H4 (cell line): ENCODE measurements at regions not wholly inside any gene's neighbourhood (a gene's known extent, or its start where the extent isn't known, plus 50 kb on each side); places are given as distances from the start of the nearest gene placed in this dataset.
A peak's percentile ranks its signal among the peaks of the same experiment; 100 is the strongest.

Source experiments
- DNase-seq: peaks from one replicate; pipeline ENCODE4 v3.0.0-alpha.2; 2015; ENCODE audit warnings: low spot score

DNA sequence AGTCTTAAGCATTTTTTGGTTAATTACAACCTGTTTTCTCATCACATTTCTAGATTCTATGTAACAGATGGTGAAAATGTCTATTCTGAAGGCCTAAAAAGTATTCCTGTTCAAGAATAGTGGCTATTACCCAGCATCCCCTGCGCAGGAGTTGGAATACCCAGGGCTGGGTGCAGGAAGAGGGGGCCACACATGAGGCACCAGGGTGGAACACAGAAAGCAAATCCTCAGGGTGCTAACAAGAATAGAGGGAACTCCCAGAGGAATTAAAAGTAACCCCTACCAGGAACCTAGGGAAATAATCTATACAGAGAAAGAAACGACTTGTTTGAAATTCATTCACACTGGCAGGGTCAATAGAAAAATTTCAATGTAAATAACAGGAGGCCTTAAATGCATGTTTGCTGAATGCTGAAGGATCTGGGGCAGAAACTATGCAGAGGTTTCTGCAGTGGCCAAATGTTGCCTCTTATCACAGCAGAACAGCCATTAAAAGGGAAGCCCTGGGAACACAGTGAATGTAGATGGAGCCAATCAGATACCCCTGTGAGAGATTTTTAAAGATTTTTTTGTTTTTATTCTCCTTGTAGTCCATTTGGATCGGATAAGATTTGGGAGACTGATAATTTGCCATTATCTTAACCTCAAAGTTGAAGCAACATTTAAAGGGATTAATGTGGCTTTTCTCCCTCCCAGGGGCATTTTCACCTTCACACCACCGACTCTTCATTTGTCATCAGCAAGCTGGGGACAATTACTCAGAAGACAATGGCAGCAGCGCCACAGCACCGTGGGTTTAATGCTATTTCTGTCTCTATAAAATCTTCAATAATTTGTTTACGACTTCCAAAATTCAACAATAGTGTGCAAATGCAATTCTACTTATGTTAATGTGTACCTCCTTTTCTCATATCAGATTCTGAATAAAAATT lies 196.0 kb upstream of the PSMD7 start:
- DNase-seq: no peak

DNA sequence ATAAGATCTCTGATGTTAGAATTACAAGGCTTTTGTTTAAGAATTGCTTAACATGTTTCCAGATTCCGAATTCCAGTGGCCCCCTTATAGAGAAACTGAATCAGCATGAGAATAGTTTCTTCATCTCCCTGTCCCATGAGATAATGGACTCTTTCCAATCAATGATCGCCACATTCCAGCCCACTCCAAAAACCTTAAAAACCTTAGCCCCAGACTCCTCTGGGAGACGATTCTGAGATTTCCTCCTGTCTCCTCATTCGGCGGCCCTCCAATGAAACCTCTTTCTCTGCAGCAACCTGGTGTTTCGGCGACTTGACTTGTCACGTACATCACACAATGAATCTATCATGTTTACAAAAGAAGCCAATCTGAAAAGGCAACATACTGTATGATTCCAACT lies 197.1 kb upstream of the PSMD7 start:
- DNase-seq: no peak

DNA sequence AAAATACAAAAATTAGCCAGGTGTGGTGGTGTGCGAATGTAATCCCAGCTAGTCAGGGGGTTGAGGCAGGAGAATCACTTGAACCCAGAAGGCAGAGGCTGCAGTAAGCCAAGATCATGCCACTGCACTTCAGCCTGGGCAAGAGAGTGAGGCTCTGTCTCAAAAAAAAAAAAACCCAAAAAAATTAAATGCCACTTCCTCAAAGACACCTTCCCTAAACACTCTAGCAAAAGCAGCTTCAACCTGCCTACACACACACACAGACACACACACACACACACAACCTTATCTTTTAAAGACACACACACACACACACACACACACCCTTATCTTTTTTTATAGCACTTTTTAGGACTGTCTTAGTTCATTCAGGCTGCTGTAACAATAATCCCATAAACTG lies 201.7 kb upstream of the PSMD7 start:
- no peak for DNase-seq

DNA sequence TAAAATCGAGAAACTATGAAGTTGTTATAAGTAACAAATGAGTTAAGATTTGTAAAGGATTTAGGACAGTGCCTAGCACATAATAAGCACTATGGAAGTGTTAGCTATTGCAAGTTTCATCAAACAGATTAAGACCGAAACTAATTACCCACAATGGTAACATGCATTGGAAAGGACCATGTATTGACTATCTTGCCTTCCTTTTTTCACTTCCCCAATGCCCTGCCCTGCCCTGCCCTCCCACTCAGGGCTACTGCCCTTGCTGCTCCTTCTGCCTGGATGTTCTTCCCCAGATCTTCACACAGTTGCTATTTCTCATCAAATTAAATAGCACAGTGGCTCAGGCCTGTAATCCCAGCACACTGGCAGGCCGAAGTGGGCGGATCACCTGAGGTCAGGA lies 202.1 kb upstream of the PSMD7 start:
- no peak for DNase-seq

DNA sequence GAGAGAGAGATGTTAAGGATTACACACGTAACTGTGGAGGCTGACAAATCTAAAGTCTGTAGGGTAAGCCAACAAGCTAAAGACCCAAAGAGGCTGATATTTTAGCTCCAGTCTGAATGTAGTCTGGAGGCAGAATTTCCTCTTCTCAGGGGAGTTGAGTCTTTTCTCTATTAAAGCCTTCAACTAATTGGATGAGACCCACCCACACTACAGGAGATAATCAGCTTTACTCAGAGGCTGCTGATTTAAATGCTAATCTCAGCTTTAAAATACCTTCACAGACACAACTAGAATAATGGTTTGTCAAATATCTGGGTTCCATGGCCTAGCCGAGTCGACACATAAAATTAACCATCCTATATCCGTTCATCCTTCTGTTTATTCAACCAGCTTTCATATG lies 204.3 kb upstream of the PSMD7 start:
- no peak for DNase-seq

DNA sequence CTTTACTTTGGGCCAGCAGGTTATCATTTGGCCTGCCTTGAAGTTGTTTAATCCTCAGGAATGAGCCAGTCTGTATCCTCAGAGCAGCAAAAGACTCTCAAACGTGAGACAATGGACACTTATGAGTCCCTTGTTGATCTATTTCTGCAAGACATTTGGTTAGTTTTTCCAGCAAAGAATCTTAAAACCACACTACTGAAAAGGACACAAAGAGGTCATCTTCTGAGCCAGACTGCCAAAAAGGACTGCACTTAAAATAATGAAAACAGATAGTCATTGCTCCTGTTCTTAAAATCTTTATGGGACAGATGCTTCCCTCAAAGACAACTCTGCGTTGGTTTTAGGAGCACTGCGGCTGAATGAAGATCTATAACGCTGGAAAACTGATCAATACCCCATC lies 205.7 kb upstream of the PSMD7 start:
- no peak for DNase-seq

DNA sequence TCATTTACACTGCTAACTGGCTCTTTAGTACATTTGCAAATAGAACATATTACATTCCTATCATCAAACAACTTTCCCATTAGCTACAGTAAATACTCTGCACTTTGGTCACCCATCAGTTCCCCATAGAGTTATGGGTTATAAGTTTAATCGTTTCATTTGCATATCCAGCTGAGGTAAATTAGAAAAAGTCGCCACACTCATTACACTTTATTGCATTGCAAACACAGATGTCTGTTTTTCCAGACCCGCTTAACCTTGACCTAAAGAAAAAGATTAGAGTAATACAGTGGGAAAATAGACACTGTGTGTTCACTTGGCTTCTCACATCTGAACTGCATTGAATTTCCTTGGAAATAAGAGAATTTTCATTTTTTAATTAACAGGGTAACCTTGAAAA lies 213.1 kb upstream of the PSMD7 start:
- DNase-seq: no peak

DNA sequence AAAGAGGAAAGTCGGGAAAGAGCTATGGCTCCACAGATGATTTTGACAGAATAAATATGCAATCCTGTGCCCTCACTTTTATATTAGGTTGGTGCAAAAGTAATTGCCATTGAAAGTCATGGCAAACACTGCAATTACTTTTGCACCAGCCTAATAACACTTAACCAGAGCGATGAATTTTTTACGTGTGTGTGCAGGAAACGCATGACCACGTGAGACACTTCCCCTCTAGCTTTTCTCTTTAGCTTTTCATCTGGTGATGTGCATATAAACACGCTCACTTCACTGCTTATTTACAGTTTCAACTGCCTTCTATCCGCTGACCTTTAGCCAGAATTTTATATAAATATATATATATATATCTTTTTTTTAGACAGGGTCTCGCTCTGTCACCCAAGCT lies 216.3 kb upstream of the PSMD7 start:
- no peak for DNase-seq

DNA sequence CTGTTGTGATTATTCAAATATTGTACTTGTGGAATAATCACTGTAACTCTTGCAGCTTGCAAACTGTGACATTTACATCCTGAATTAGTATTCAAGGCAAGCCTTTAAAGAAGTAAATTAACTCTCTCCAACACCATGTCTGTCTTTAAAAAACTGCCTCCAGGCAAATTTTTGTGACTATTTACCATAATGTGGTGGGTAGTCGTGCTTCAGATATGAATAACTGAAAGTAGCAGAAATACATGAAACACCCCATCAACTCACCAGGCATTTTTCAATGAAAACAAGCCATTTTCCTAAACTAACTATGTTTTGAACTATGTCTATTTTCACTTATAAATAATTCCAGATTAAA lies 217.4 kb upstream of the PSMD7 start:
- DNase-seq: no peak

DNA sequence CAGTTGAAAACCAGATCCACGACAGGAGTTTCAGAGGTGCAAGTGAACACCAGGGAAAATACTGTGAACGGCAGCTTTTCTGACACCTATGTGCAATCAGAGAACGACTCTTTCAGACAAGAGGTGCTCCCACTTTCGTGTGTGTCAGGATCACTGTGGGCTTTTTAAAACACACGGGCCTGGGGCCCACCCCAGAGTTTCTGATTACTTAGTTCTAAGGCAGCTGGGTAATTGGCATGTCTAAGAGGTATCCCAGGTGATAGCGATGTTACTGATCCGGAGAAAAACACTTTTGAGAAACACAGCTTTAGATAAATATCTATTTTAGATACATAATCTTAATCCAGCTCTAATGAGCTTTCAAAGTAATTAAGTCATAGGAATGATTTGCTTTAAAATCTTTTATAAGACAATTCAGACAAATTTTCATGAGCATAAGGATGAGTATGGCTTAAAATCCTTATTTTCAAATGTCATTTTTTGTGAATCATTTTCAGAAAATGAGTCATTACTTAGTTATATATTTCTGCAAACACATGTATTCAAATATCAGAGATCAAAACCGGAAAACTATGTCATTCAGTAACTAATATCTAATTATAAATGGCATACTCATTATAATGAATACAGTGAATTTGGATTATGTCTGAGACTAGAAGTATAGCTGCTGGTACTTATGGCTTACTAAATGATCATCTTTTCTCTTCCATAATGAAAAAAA lies 217.9 kb upstream of the PSMD7 start:
- DNase-seq: no peak

DNA sequence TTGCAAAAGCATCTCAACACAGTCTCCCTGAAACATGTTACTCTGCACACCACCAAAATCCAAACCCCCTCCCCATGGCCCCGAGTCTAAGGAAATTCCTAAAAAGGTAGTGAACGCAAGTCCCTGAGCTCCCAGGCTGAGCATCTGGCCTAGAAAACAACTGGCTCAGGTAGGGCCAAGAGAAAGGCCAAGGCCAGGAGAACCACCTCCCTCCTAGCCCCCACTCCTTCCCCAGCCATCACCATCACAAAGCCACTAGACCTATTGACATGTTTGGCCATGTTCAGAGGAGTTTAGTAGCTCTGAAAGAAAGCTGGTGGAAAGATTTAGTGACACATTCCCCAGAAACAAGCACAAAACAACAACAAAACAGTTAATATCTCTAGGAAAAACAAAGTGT lies 220.0 kb upstream of the PSMD7 start:
- no peak for DNase-seq

DNA sequence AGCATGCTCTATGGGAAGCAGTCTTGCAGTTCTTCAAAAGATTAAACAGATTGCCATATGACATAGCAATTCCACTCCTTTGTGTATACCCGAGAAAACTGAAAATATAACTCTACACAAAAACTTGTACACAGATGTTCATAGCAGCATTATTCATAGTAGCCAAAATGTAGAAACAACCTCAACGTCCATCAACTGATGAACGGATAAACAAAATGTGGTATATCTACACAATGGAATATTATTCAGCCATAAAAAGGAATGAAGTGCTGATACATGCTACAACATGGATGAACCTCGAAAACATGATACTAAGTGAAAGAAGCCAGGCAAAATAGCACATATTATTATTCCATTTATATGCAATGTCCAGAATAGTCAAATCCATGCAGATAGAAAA lies 221.2 kb upstream of the PSMD7 start:
- no peak for DNase-seq

DNA sequence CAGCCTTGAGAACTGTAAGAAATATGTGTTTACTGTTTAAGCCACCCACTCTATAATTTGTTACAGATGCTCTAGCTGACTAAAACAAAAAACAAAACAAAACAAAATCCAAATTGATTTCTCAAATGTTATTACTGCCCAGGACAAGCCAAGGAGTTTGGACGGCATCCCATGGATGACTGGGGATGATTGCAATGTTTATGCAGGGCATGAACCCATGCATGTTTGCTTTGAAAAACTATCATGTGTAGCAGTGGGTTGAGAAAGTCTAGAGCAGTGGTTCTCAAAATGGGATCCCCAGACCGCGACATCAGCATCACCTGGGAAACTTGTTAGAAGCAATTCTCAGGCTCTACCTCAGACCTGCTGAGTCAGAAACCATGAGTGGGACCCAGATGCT lies 223.2 kb upstream of the PSMD7 start:
- DNase-seq: peak; percentile 4

DNA sequence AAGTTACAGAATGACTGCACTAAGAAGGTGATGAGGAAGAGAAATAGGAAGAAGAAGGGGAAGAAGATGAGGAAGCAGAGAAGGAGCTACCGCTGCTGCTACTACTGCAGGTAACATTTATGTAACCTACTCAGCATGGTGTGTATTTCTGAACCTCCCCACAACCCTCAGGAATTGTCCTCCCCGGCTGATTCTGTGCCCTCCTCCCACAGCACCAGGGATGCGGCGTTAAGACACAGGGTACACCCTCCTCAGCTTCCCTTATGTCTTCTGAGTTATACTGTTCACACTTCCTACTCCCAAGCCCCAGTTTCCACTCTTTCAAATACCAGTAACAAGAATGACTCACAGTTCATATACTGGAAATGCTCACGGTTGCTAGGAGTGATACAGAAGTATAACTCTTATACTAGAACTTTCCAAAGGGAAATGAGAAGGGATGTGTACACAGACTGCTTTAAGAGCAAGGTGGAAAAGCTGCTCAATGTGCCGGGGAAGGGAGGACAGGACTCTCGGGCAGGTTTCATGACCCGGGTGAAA lies 224.5 kb upstream of the PSMD7 start:
- no peak for DNase-seq

DNA sequence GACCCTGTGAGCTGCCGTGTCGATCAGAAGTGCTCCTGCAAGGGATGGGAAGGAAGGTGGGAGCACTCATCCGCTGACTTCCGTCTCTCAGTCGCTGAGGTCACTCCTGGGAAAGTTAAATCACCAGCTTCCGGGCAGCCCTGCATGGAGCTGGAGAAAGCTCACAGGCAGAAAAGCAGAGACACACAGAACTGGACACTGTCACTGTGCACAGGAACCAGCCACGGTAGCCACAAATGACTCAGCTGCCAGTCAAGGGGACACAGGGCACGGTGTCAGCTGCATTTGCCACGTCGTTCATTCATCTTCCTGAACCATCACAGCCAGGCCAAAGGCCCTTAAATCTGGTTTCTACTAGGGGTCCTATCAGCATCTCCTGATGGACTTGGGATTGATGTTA lies 226.4 kb upstream of the PSMD7 start:
- no peak for DNase-seq

DNA sequence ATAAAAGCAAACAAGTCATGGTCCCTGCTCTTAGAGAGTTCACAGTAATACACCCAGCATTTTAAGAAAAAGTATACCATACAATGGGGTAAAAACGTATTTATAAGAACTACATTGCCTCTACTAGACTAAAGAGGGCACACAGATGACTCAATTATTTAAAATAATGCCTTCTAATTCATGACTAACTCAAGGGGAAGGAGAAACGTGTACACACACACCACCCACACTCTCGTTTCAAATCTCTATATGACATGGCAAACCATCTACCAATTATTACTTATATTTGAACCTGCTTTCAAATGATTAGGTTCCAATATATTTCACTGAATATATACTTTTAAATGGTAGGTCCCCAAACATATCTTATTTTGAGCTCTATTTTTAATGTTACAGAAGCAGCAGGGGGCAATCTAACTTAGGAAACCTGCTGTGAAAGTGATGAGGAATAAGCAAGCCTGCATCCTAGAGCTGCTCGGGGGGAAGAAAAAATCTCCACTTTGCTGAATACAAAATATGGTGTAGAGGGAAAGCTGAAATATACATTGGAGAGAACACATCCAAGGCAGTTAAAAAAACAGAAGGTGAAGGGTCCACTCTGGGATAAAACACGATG lies 232.4 kb upstream of the PSMD7 start:
- DNase-seq: no peak

DNA sequence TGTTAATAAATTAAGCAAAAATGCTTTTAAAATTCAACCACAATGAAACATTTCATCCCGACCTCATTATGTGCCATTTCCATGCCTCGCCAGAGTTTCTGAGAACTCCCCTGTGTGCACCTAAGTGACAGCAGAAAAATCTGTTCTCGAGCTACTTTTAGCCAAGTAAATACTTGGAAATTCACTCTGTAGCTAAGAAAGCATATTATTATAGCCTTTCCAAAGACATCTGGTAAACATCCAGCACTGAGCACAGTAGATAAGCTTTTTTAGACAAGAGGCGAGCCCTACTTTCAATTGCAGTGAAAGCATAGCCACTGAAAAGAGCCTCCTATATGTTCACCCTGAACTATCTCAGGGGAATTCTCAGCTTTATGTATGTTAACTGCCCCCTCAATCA lies 242.8 kb upstream of the PSMD7 start:
- DNase-seq: no peak

DNA sequence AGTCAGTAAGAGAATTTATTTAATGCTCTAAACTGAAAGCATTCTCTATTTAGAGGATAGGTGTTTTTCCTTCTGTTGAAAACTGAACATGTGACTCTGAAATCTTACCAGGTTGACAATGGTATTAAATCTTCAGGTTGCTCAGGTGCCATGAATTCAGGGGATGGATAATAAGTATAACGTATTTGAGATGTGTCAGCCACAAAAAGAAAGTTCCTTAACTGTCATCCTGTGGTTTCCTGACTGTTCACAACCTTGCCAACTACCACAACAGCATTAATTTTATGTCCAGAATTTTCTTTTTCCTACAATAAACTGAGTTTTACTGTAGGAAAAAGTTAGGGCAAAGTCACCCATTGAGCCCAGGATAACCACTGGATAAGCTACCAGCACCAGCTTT lies 243.3 kb upstream of the PSMD7 start:
- DNase-seq: no peak

DNA sequence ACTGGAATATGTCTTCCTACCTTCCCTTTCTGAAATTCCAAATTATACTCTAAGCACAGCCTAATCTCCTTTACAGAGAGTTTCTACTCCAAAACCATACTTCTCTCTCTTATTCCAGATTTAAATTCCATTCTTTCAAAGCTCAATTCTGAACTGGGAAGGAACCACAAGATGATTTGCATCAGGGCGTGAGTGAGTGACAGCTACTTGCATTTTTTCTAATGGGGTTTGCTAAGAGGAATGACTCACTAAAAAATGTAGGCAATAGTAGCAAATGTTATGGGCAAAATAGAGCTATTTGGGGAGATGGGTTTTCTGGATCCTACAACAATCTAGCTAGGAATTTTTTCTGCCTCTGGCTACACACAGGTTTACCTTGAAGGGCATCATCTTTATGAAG lies 244.6 kb upstream of the PSMD7 start:
- no peak for DNase-seq

DNA sequence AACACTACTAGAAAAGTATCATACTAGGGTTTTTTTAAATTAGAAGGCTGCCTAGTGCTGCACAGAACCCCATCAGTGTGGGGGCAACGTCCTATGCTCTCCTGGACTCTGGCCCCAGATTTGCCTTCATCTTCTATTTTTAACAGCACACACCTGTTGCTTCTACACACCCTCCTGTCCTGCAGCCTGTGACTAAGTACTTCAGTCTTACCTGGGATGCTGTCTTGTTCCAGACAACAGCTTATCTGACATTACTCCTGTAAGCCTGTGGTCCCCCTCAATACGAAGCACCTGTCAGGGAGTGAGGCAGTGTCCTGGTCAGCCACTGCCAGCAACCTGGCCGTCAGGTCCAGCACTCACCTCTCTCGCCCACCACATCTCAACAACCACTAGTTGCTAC lies 247.6 kb upstream of the PSMD7 start:
- DNase-seq: no peak

DNA sequence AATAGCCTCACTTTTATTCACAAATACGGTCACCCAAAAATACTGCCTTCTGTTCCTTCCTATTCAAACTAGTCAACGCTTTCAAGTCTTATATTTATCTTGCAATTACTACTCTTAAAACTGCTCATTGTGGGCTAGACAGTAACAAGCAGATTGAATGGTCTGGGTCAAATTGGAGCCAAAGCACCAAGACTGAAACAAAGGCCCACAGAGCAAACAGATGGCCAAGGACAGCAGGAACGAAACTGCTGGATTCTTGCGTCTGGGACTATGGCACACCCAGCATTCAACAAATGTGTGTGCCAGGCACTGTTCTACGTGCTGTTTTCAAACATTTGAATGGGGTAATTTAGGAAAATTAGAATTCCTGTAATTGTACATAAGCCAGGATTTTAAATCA lies 250.1 kb upstream of the PSMD7 start:
- no peak for DNase-seq

DNA sequence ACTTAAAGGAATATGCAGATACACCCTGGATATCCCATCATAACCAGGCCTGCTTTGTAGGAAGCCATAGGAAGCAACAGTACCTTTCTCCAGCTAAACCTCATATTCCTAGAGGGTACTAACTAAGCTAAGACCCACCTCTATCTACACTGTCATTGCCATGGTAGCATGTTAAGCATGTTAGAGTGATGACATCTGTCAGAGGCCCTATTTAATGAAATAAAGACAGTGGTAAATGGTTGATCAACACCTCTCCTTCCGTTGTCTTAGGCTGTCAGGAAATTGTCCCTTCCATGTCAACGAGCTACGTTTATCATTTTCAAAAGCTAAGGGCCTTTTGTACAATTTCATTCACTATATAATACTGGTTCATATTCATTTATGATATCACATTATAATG lies 251.1 kb upstream of the PSMD7 start:
- DNase-seq: no peak

DNA sequence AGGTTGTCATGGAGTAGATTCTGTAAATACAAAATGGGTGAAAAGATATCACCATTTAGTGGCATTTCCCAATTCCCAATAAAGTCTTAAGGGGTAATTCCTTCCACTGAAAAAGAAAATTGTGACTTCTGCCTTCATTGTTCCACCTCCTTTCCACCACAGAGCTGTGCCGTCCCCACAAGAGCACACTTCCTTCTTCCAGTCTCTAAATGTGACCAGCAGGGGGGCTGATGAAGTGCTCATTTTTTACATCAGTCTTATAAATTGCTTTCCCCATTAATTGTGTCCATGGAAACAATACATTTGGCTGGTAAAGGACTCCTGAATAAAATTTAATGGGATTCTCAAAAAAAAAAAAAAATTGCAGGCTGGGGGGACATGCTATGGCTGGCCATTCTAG lies 260.8 kb upstream of the PSMD7 start:
- DNase-seq: peak; percentile 28
